GM18520 (cell line): ENCODE measurements at regions not wholly inside any gene's neighbourhood (a gene's known extent, or its start where the extent isn't known, plus 50 kb on each side); places are given as distances from the start of the nearest gene placed in this dataset.
A peak's percentile ranks its signal among the peaks of the same experiment; 100 is the strongest.

ENCODE experiments used
- ATAC-seq: cut with Tn5 transposase; IDR thresholded peaks from one replicate; pipeline ENCODE4 v1.9.1; 2021; ENCODE audit not compliant: unreplicated experiment

GRCh38 chr11:109093354-109093753 is 328.6 kb upstream of the C11orf87 start:
- no peak for ATAC-seq

- no peak for ATAC-seq
These were observed 325.7 kb upstream of the C11orf87 start for GRCh38 chr11:109096266-109096665.

- ATAC-seq = no peak
These were observed 315.7 kb upstream of the C11orf87 start for GRCh38 chr11:109106151-109106906.

GRCh38 chr11:109109150-109109549 is 312.8 kb upstream of the C11orf87 start:
- ATAC-seq = no peak

GRCh38 chr11:109109571-109110315 is 312.2 kb upstream of the C11orf87 start:
- ATAC-seq = no peak

- ATAC-seq = no peak
These were observed 309.7 kb upstream of the C11orf87 start for GRCh38 chr11:109112261-109112660.

GRCh38 chr11:109112821-109113280 is 309.1 kb upstream of the C11orf87 start:
- ATAC-seq = no peak

GRCh38 chr11:109120341-109120740 is 301.6 kb upstream of the C11orf87 start:
- no peak for ATAC-seq

GRCh38 chr11:109121173-109121932 is 300.6 kb upstream of the C11orf87 start:
- ATAC-seq = no peak

- ATAC-seq = no peak
These were observed 297.9 kb upstream of the C11orf87 start for GRCh38 chr11:109123816-109124787.

- ATAC-seq = peak; percentile 47
These were observed 291.1 kb upstream of the C11orf87 start for GRCh38 chr11:109130910-109131309.

- no peak for ATAC-seq
These were observed 289.5 kb upstream of the C11orf87 start for GRCh38 chr11:109132539-109132938.

GRCh38 chr11:109133159-109133558 is 288.8 kb upstream of the C11orf87 start:
- ATAC-seq = no peak

- no peak for ATAC-seq
These were observed 286.4 kb upstream of the C11orf87 start for GRCh38 chr11:109135627-109136026.

GRCh38 chr11:109138196-109138595 is 283.8 kb upstream of the C11orf87 start:
- no peak for ATAC-seq

- ATAC-seq = no peak
These were observed 281.6 kb upstream of the C11orf87 start for GRCh38 chr11:109140426-109140825.

- ATAC-seq = no peak
These were observed 281.0 kb upstream of the C11orf87 start for GRCh38 chr11:109140857-109141515.

- no peak for ATAC-seq
These were observed 276.7 kb upstream of the C11orf87 start for GRCh38 chr11:109145287-109145686.

GRCh38 chr11:109147726-109148125 is 274.3 kb upstream of the C11orf87 start:
- no peak for ATAC-seq

- no peak for ATAC-seq
These were observed 273.3 kb upstream of the C11orf87 start for GRCh38 chr11:109148669-109149068.
